Caco-2 (cell line): ENCODE measurements at regions not wholly inside any gene's neighbourhood (a gene's known extent, or its start where the extent isn't known, plus 50 kb on each side); places are given as distances from the start of the nearest gene placed in this dataset.

Source experiments
- BruUV-seq: library from RNA; stranded (reverse); fragments of 400-500 nt; replicated peaks from 2 replicates; lab custom pipeline; 2021; lab: Mats Ljungman, UMichigan
- CTCF ChIA-PET: fragments of 300-600 bp; sonication (Branson Sonifier 250); formaldehyde crosslinking; loops from one replicate; lab custom pipeline; 2022; ENCODE audit warnings: antibody characterized with exemption; lab: Charles Lee
- POLR2A ChIA-PET: fragments of 300-600 bp; sonication (Branson Sonifier 250); formaldehyde crosslinking; loops from one replicate; lab custom pipeline; 2022; ENCODE audit warnings: antibody characterized with exemption; lab: Charles Lee
- DNase-seq, 2 experiments: peaks; one replicate each; pipeline versions ENCODE4 v3.0.0 to v3.0.0-alpha.2; 2020 to 2022
- H3K27me3 ChIP-seq: replicated peaks from 2 replicates; pipeline ENCODE4 v1.6.0; 2011; ENCODE audit warnings: low read length; ENCODE audit not compliant: control insufficient read depth, insufficient read depth
- H3K36me3 ChIP-seq: 2 replicates; pipeline ENCODE4 v1.5.1; 2011; ENCODE audit warnings: low read length; ENCODE audit not compliant: control insufficient read depth, insufficient read depth
- H3K4me1 ChIP-seq: fragments of 250-450 bp; sonication (Bioruptor Pico); 2 replicates; pipeline ENCODE4 v1.5.1; 2020; ENCODE audit warnings: mild to moderate bottlenecking
- H3K4me3 ChIP-seq: 2 replicates; pipeline ENCODE4 v1.5.1; 2011; ENCODE audit warnings: low read depth, mild to moderate bottlenecking, control low read depth, low read length
- H3K9me3 ChIP-seq: fragments of 250-450 bp; sonication (Bioruptor Pico); 2 replicates; pipeline ENCODE4 v1.5.1; 2020; ENCODE audit warnings: mild to moderate bottlenecking, moderate library complexity
- H3K27ac Mint-ChIP-seq: one replicate; pipeline ENCODE4 v1.8.0; 2022; ENCODE audit warnings: mixed read lengths; ENCODE audit not compliant: unreplicated experiment
- H3K27me3 Mint-ChIP-seq: one replicate; pipeline ENCODE4 v1.8.0; 2022; ENCODE audit warnings: mixed read lengths; ENCODE audit not compliant: insufficient read depth, unreplicated experiment
- H3K36me3 Mint-ChIP-seq: one replicate; pipeline ENCODE4 v1.8.0; 2022; ENCODE audit warnings: mild to moderate bottlenecking, mixed read lengths; ENCODE audit not compliant: insufficient read depth, unreplicated experiment
- H3K4me1 Mint-ChIP-seq: one replicate; pipeline ENCODE4 v1.8.0; 2022; ENCODE audit warnings: low read depth, mixed read lengths; ENCODE audit not compliant: unreplicated experiment
- H3K4me3 Mint-ChIP-seq: one replicate; pipeline ENCODE4 v1.8.0; 2022; ENCODE audit warnings: mild to moderate bottlenecking, moderate library complexity, mixed read lengths; ENCODE audit not compliant: unreplicated experiment
- H3K9me3 Mint-ChIP-seq: one replicate; pipeline ENCODE4 v1.8.0; 2022; ENCODE audit warnings: mixed read lengths; ENCODE audit not compliant: unreplicated experiment
- CTCF ChIP-seq, 2 experiments: fragments of 200-600 bp in 1 of 2; IDR thresholded peaks; 1 replicate in 1 of 2; 2 replicates in 1 of 2; pipeline versions ENCODE4 v1.5.1 to v1.8.0; 2011 to 2022; ENCODE audit warnings: antibody characterized with exemption in 1 of 2, control low read depth in 1 of 2, inconsistent platforms in 1 of 2, low read depth in 1 of 2, low read length in 1 of 2, mild to moderate bottlenecking in 1 of 2, moderate library complexity in 1 of 2; ENCODE audit not compliant: insufficient read depth in 1 of 2, severe bottlenecking in 1 of 2, unreplicated experiment in 1 of 2
- intact Hi-C: fragments of 100-400 bp; cut with micrococcal nuclease; formaldehyde crosslinking; loops from one replicate; pipeline ENCODE4 v1.10.0; 2022; ENCODE audit not compliant: unreplicated experiment

- no peaks in the 10 kb centered on the region for H3K27me3 ChIP-seq
- DNase-seq, result no peak
- no peak for TF ChIP-seq CTCF (IDR thresholded peaks at IDR 0.05; ENCODE audit: insufficient read depth in 1 of 2, low read depth in 1 of 2, low read length in 1 of 2, severe bottlenecking in 1 of 2, unreplicated experiment in 1 of 2)
- Mint-ChIP-seq H3K4me1 (no peaks in the 10 kb centered on the region), H3K4me3 (no peak overlapping the region), H3K9me3 (no peaks in the 10 kb centered on the region), H3K27me3 (no peaks in the 10 kb centered on the region), H3K36me3 (no peaks in the 10 kb centered on the region), H3K27ac (no peak overlapping the region)
- ChIA-PET CTCF (no interaction called here), POLR2A (no interaction called here)
- BruUV-seq, result no TSS peak
- H3K4me3 ChIP-seq, result no peak overlapping the region
- H3K36me3 ChIP-seq, result no peaks in the 10 kb centered on the region
- no peaks in the 10 kb centered on the region for H3K9me3 ChIP-seq
- no peaks in the 10 kb centered on the region for H3K4me1 ChIP-seq
- intact Hi-C loops, result no loop called here
Measured at GRCh38 chr3:164375995-164376394, 702.3 kb downstream of the SI start.

GRCh38 chr3:164375538-164375937, 702.8 kb downstream of the SI start:
- Mint-ChIP-seq H3K9me3 (no peaks in the 10 kb centered on the region), H3K27ac (no peak overlapping the region), H3K27me3 (no peaks in the 10 kb centered on the region), H3K4me1 (no peaks in the 10 kb centered on the region), H3K36me3 (no peaks in the 10 kb centered on the region), H3K4me3 (no peak overlapping the region)
- Histone ChIP-seq H3K36me3 (no peaks in the 10 kb centered on the region), H3K9me3 (no peaks in the 10 kb centered on the region), H3K27me3 (no peaks in the 10 kb centered on the region), H3K4me1 (no peaks in the 10 kb centered on the region), H3K4me3 (no peak overlapping the region)
- intact Hi-C loops, result no loop called here
- ChIA-PET CTCF (no interaction called here), POLR2A (no interaction called here)
- BruUV-seq, result no TSS peak
- no peak for TF ChIP-seq CTCF (IDR thresholded peaks at IDR 0.05; ENCODE audit: insufficient read depth in 1 of 2, low read depth in 1 of 2, low read length in 1 of 2, severe bottlenecking in 1 of 2, unreplicated experiment in 1 of 2)
- no peak for DNase-seq

- no peaks in the 10 kb centered on the region for H3K4me1 Mint-ChIP-seq
- intact Hi-C loops, result no loop called here
- H3K9me3 Mint-ChIP-seq, result no peaks in the 10 kb centered on the region
- no peaks in the 10 kb centered on the region for H3K27me3 ChIP-seq
- BruUV-seq, result no TSS peak
- no peak overlapping the region for H3K27ac Mint-ChIP-seq
- ChIA-PET CTCF (no interaction called here), POLR2A (no interaction called here)
- H3K36me3 ChIP-seq, result no peaks in the 10 kb centered on the region
- DNase-seq, result no peak
- H3K9me3 ChIP-seq, result no peaks in the 10 kb centered on the region
- H3K4me3 ChIP-seq, result no peak overlapping the region
- no peaks in the 10 kb centered on the region for H3K27me3 Mint-ChIP-seq
- no peak for TF ChIP-seq CTCF (IDR thresholded peaks at IDR 0.05; ENCODE audit: insufficient read depth in 1 of 2, low read depth in 1 of 2, low read length in 1 of 2, severe bottlenecking in 1 of 2, unreplicated experiment in 1 of 2)
- no peaks in the 10 kb centered on the region for H3K36me3 Mint-ChIP-seq
- H3K4me1 ChIP-seq, result no peaks in the 10 kb centered on the region
- no peak overlapping the region for H3K4me3 Mint-ChIP-seq
Measured at GRCh38 chr3:164371681-164372080, 706.6 kb downstream of the SI start.
